GM12874 (cell line): ENCODE measurements at regions not wholly inside any gene's neighbourhood (a gene's known extent, or its start where the extent isn't known, plus 50 kb on each side); places are given as distances from the start of the nearest gene placed in this dataset.

Source experiments
- TF ChIP-seq, protein P1 (sequence below): IDR thresholded peaks from 2 replicates; pipeline ENCODE4 v1.5.1; 2011; ENCODE audit warnings: low read depth, mild to moderate bottlenecking, control low read depth, low read length, moderate library complexity; ENCODE audit not compliant: insufficient read depth

DNA sequence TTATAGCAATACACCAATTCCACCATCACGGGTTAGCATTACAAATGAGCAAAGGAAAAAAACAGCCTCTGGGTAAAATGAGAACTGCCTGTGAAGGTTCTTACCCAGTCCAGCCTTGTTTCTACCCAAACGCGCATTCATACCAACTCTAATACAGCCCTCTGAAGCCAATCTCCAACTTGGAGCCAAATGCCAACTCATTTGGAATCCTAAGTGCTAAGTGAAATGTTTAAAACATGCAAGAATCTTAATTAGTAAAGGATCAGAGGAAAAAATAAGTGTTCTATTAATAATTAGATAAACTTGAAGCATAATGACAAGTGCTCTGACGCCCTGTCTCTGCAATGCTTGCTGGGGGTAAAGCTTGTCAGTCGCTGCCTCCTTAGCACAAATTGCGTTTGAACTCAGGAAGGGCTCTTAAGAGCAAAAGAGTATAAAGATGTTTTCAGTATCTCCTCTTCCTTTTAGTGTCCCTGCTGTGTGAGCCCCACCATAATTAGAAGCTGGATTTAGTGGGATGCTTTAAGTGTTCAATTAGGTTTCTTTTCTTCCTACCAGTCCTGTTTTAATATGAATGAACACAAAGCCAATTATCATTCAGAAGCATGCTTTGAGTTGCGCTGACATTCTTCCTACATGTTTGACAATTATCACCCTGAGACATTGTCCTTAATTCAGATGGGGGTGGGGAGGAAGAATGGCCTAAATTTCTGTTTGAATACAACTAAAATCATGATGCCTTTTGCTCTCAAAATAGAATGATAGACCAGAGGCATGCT lies 537.6 kb downstream of the DTWD2 start:
- TF ChIP-seq, protein P1, sequence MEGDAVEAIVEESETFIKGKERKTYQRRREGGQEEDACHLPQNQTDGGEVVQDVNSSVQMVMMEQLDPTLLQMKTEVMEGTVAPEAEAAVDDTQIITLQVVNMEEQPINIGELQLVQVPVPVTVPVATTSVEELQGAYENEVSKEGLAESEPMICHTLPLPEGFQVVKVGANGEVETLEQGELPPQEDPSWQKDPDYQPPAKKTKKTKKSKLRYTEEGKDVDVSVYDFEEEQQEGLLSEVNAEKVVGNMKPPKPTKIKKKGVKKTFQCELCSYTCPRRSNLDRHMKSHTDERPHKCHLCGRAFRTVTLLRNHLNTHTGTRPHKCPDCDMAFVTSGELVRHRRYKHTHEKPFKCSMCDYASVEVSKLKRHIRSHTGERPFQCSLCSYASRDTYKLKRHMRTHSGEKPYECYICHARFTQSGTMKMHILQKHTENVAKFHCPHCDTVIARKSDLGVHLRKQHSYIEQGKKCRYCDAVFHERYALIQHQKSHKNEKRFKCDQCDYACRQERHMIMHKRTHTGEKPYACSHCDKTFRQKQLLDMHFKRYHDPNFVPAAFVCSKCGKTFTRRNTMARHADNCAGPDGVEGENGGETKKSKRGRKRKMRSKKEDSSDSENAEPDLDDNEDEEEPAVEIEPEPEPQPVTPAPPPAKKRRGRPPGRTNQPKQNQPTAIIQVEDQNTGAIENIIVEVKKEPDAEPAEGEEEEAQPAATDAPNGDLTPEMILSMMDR: no peak

DNA sequence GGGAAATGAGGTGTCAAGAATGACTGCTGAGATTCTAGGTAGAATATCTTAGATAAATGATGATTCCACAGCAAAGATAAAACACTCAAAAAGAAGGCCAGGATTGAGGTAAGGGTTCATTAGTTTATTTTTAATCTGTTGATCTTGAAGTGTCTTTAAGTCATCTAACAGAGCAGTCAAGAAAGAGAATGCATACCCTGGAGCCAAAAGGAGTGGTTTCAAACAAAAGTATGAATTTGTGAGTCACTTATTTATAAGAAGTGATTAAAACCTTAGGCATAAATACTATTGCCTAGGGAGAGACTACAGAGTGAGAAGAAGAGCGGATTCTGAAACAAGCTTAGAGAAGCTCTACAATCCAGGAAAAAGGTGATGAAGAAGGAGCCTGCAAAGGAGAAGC lies 541.0 kb downstream of the DTWD2 start:
- TF ChIP-seq, protein P1: no peak

DNA sequence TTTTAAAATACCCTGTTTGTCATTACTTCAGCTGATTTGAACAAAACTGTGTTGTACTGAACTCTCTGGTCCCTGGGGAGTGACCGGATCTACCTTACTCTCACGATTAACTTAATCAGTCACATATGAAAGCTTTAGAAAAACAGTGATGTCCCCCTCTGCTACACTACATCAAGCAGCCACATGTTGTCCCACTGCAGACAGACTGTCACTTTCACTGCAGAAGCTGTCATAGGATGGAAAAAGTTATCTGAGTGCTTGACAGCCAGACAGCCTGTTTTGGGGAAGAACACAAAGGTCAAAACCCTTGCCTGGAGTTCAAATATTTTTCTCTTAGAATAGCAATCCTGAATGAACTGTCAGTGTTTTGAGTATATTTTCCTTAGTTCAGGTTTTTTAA lies 546.4 kb downstream of the DTWD2 start:
- TF ChIP-seq, protein P1: no peak

DNA sequence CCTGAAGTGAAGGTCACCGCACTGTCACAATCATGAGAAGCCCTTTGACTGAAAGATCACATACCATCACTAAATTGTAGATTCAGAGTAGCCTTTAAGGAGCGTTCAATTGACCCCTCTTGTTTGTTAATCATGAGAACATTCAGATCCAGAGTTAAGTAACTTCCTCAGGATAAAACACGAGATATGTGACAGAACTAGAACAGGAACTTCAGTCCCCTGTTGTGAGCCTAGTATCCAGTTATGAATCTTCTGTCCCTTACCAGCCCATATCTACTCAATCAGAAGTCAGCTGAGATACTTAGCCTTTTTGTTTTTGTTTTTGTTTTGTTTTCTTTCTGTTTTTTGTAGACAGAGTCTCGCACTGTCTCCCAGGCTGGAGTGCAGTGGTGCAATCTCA lies 547.3 kb downstream of the DTWD2 start:
- TF ChIP-seq, protein P1: no peak

DNA sequence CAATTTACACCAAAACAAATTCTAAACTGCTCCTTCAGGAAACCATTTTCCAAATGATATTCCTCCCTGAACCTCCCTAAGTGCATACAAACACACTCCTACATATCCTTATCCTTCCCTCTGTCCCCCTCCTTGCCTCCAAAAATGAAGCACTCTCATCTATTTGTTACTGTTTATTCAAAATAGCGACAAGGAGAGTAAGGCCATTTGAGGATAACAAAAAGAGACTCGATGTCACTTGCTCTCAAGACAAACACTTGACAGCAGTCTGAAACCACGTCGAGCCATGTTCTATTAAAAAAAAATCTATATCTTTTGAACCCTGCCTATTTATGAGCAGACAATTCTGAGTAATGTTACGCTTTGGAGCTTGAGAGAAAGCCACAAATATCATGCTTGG lies 547.9 kb downstream of the DTWD2 start:
- TF ChIP-seq, protein P1: no peak

DNA sequence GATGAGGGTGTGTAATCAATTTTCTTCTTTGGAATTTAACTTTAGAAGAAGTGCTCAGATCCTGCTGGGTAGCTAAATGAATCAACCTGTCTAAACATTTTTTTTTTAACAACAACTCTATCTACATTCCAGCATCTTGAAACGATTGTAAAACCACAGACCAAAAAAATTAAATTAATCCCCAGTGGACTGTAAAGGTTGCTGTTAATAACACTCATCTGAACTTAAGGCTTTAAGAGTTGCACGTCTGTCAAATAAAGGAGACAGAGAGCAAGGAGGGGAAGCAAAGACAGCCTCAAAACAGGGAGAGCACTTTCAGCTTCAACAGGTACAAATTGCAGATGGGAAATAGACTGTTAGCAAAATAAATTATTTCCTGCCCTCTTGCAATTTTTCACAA lies 548.5 kb downstream of the DTWD2 start:
- TF ChIP-seq, protein P1: no peak

DNA sequence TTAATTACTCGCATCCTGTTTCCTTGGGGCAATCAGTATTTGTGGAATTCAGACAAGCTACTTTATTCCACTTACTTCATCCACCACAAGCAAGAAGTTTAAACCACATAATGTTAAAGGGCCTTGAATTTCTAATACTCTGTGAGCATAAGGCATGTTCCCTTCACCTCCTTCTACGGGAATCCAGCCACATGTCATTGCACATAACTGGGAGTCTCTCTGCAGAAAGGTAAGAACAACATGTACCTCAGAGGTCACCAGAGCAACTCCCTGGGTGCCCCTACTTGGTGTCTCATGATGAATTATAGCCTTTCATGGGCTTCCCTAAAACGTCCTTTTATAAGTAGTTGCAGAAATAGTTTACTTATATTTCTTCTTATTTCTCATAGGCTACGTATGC lies 553.2 kb downstream of the DTWD2 start:
- TF ChIP-seq, protein P1: no peak
